Fibroblast of the aortic adventitia (primary cell): ENCODE measurements at regions not wholly inside any gene's neighbourhood (a gene's known extent, or its start where the extent isn't known, plus 50 kb on each side); places are given as distances from the start of the nearest gene placed in this dataset.

Source experiments
- DNase-seq: peaks from one replicate; pipeline ENCODE4 v3.0.0-alpha.2; 2010; ENCODE audit warnings: low read depth
- H3K4me3 ChIP-seq: 2 replicates; pipeline ENCODE4 v1.5.1; 2011; ENCODE audit warnings: low read depth, mild to moderate bottlenecking, control low read depth, low read length, moderate library complexity
- TF ChIP-seq, protein P1 (sequence below): IDR thresholded peaks from 2 replicates; pipeline ENCODE4 v1.5.1; 2011; ENCODE audit warnings: mild to moderate bottlenecking, low read length, control low read depth, inconsistent platforms; ENCODE audit not compliant: insufficient read depth

DNA sequence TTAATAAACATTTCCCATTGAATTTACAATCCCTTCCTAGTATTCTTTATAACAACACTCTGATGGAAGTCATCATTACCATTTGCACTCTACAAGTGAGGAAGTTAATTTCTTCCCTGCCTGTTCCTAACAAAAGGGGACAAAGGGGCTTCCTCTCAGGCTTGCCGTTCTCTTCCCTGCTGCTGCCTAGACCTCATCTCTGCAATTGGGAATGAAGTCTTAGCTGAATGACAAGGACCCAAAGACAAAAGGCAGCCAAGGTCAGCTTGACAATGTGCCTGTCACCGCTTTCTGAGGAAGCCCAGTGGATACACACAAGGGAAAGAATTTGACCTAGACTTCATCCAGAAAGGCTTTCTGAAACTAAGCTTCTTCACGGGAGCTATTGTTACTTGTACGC, 416.4 kb downstream of the CMPK2 start:
- DNase-seq, result no peak

DNA sequence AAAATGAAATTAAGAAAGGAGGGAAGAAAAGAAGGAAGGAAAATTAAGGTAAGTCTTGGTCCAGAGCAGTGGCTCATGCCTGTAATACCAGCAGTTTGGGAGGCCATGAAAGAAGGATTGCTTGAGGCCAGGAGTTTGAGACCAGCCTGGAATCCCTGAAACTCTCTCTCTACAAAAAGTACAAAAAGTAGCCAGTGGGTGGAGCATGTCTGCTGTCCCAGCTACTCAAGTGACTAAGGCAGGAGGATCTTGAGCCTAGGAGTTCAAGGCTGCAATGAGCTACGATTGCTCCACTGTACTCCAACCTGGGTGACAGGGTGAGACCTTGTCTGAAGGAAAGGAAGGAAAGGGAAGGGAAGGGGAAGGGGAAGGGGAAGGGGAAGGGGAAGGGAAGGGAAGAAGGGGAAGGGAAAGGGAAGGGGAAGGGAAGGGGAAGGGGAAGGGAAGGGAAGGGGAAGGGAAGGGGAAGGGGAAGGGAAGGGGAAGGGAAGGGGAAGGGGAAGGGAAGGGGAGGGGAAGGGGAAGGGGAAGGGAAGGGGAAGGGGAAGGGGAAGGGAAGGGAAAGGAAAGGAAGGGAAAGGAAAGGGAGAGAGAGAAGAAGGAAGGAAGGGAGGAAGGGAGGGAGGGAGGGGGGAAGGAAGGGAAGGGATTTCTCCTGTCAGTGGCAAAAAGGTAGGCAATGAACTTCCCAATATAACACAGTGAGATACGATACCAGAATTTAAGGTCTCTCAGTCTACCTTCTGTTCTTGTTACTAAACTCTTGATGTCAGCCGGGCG, 412.8 kb downstream of the CMPK2 start:
- H3K4me3 ChIP-seq, result no peak overlapping the region
- no peak for DNase-seq

More for the DNA sequence above, 416.4 kb downstream of the CMPK2 start:
- TF ChIP-seq, protein P1, sequence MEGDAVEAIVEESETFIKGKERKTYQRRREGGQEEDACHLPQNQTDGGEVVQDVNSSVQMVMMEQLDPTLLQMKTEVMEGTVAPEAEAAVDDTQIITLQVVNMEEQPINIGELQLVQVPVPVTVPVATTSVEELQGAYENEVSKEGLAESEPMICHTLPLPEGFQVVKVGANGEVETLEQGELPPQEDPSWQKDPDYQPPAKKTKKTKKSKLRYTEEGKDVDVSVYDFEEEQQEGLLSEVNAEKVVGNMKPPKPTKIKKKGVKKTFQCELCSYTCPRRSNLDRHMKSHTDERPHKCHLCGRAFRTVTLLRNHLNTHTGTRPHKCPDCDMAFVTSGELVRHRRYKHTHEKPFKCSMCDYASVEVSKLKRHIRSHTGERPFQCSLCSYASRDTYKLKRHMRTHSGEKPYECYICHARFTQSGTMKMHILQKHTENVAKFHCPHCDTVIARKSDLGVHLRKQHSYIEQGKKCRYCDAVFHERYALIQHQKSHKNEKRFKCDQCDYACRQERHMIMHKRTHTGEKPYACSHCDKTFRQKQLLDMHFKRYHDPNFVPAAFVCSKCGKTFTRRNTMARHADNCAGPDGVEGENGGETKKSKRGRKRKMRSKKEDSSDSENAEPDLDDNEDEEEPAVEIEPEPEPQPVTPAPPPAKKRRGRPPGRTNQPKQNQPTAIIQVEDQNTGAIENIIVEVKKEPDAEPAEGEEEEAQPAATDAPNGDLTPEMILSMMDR, result no peak
- H3K4me3 ChIP-seq, result no peak overlapping the region

DNA sequence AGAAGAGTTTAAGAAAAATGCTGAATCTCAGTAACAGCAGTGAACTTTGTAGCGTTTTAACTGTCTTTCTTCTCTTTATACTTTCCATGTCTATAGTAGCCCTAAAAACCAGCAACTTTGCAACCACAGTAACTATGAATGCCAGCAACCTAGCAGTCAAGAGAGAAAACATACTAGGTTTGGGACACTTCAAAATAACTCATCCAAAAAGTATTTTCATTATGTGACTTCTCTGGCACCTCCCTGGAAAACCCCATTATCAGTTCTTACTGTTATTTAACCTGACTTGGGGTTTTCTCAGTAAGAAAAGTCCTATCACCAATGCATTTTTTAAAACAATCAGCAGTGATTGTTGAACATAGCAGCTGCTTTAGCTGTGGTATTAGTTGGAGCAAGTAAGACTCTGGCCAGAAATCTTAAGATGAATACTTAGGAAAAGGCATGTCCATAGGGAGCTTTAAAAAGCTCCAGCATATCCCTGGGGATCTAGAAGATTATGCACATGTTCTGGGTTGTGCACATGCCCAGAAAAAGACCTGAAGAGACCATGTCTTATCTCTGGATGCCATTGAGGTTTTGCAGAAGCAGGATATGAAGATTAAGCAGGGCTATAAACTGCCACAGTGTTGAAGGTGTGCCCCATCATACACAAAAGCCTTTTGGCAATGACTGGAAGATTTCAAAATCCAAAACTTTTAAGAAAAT, 411.3 kb downstream of the CMPK2 start:
- no peak for DNase-seq
- no peak overlapping the region for H3K4me3 ChIP-seq

More for the DNA sequence above, 412.8 kb downstream of the CMPK2 start:
- TF ChIP-seq, protein P1, result no peak

DNA sequence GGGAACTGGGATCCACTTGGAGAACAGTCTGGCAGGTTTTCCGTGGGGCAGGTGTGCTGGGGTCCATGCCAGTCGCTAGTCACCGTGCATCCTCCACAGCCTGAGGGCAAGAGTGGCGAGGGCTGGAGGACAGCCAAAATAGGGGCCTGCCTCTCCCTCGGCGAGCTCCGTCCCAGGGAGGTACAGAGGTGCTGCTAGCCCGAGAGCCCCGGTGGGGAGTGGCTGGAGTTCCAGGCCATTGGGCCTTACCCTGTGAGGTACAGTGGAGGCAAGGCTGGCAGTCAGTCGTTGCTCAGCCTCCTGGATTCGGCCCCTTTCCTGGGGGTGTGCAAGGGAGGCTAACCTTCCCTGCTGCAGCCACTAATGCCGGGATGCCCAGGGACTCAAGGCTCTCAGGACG, 406.6 kb downstream of the CMPK2 start:
- no peak for DNase-seq
- no peak overlapping the region for H3K4me3 ChIP-seq
- TF ChIP-seq, protein P1, result no peak

More for the DNA sequence above, 411.3 kb downstream of the CMPK2 start:
- TF ChIP-seq, protein P1, result no peak

DNA sequence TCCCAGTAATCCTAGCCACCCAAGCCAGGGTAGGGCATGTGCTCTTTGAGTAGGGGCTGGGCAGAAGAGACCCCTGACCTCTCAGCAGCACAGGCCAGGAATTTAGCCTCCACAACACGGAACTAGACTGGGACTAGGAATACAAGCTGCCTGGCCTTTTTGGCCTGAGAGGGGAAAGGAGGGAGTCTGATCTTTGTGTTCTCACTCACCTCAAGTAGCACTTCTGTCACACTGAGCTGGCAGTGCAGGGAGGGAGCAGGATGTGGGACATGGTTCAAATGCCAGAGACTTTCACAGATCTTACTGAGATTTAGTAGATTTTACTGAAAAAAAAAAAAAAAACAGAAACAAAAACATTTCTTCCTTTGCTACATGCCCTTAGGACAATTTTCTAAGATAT, 395.2 kb downstream of the CMPK2 start:
- no peak for DNase-seq
- no peak overlapping the region for H3K4me3 ChIP-seq
- TF ChIP-seq, protein P1, result no peak

DNA sequence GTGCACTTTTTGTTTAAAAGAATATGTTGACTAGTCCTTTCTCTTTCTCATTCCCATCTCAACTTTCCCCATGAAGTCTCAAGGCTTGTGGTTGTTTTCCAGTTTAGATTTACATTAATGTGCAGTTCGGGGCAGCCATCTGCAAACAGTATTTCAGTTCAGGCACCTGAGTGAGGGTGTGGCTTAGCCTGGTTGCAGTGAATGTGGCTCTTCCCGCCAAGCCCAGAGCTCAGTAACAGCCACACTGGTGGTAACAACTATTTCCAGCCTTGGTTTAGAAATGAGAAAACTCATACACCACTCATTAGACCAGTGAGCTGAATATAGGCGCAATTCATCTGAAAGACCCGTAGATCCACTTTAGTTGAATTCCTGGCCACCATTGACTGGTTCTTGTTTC, 394.3 kb downstream of the CMPK2 start:
- H3K4me3 ChIP-seq, result no peak overlapping the region
- DNase-seq, result no peak

More for the DNA sequence above, 394.3 kb downstream of the CMPK2 start:
- TF ChIP-seq, protein P1, result no peak
